GM23338 (cell line): ENCODE measurements at regions not wholly inside any gene's neighbourhood (a gene's known extent, or its start where the extent isn't known, plus 50 kb on each side); places are given as distances from the start of the nearest gene placed in this dataset.

Experiments
- ATAC-seq: fragments of 200-7000 bp; cut with Tn5 transposase; 3 replicates; pipeline ENCODE4 v1.9.1; 2020
- DNase-seq: peaks from one replicate; pipeline ENCODE4 v3.0.0-alpha.2; 2015; ENCODE audit warnings: low spot score
- H2AFZ ChIP-seq: fragments of 200-600 bp; sonication (generic); 2 replicates; pipeline ENCODE4 v1.8.0; 2016; ENCODE audit warnings: antibody characterized with exemption, mild to moderate bottlenecking, moderate library complexity
- H3F3A ChIP-seq: fragments of 200-600 bp; sonication (generic); replicated peaks from 2 replicates; pipeline ENCODE4 v1.8.0; 2017; ENCODE audit warnings: antibody characterized with exemption, mixed run types, low read depth
- H3K27ac ChIP-seq: fragments of 200-600 bp; sonication (generic); 2 replicates; pipeline ENCODE4 v1.6.1; 2016; ENCODE audit warnings: low read depth
- H3K27me3 ChIP-seq: fragments of 200-600 bp; sonication (generic); 2 replicates; pipeline ENCODE4 v1.8.0; 2016; ENCODE audit warnings: mild to moderate bottlenecking, mixed run types, moderate library complexity; ENCODE audit not compliant: insufficient read depth
- H3K36me3 ChIP-seq: fragments of 200-600 bp; sonication (generic); 2 replicates; pipeline ENCODE4 v1.8.0; 2016; ENCODE audit warnings: mild to moderate bottlenecking; ENCODE audit not compliant: insufficient read depth
- H3K4me1 ChIP-seq: fragments of 200-600 bp; sonication (generic); 2 replicates; pipeline ENCODE4 v1.8.0; 2016; ENCODE audit warnings: mild to moderate bottlenecking, moderate library complexity; ENCODE audit not compliant: insufficient read depth
- H3K4me2 ChIP-seq: fragments of 200-600 bp; sonication (generic); 2 replicates; pipeline ENCODE4 v1.7.1; 2017; ENCODE audit warnings: mixed run types
- H3K4me3 ChIP-seq: fragments of 200-600 bp; sonication (generic); 2 replicates; pipeline ENCODE4 v1.6.1; 2016; ENCODE audit warnings: mixed run types
- H3K79me2 ChIP-seq: fragments of 200-600 bp; sonication (generic); replicated peaks from 2 replicates; pipeline ENCODE4 v1.8.0; 2017; ENCODE audit warnings: mild to moderate bottlenecking; ENCODE audit not compliant: insufficient read depth
- H3K9me2 ChIP-seq: fragments of 200-600 bp; sonication (generic); 2 replicates; pipeline ENCODE4 v1.8.0; 2017; ENCODE audit not compliant: insufficient read depth
- H4K20me1 ChIP-seq: fragments of 200-600 bp; sonication (generic); replicated peaks from 2 replicates; pipeline ENCODE4 v1.8.0; 2017; ENCODE audit warnings: mild to moderate bottlenecking; ENCODE audit not compliant: insufficient read depth
- H3K27ac Mint-ChIP-seq: 2 replicates; pipeline ENCODE4 v1.8.0; 2020; ENCODE audit warnings: inconsistent platforms, mild to moderate bottlenecking, moderate library complexity, mixed read lengths
- H3K27me3 Mint-ChIP-seq: 3 replicates; pipeline ENCODE4 v1.8.0; 2022; ENCODE audit warnings: low read depth, mild to moderate bottlenecking, moderate library complexity, mixed read lengths, inconsistent platforms; ENCODE audit not compliant: insufficient read depth, poor library complexity
- H3K36me3 Mint-ChIP-seq: 3 replicates; pipeline ENCODE4 v1.8.0; 2021; ENCODE audit warnings: low read depth, mild to moderate bottlenecking, inconsistent platforms, moderate library complexity, mixed read lengths
- H3K4me1 Mint-ChIP-seq: 3 replicates; pipeline ENCODE4 v1.8.0; 2020; ENCODE audit warnings: mild to moderate bottlenecking, inconsistent platforms, mixed read lengths
- H3K4me3 Mint-ChIP-seq: 3 replicates; pipeline ENCODE4 v1.8.0; 2021; ENCODE audit warnings: moderate library complexity, mild to moderate bottlenecking, inconsistent platforms, mixed read lengths
- H3K9me3 Mint-ChIP-seq: 3 replicates; pipeline ENCODE4 v1.8.0; 2020; ENCODE audit warnings: moderate library complexity, mild to moderate bottlenecking, inconsistent platforms, mixed read lengths
- JUNB ChIP-seq: IDR thresholded peaks from one replicate; pipeline ENCODE4 v1.6.1; 2016; ENCODE audit warnings: antibody characterized with exemption; ENCODE audit not compliant: unreplicated experiment
- REST ChIP-seq: IDR thresholded peaks from one replicate; pipeline ENCODE4 v1.6.1; 2018; ENCODE audit warnings: antibody characterized with exemption; ENCODE audit not compliant: unreplicated experiment
- ZNF462 ChIP-seq: fragments of 250-450 bp; sonication (Bioruptor Pico); IDR thresholded peaks from 2 replicates; pipeline ENCODE4 v1.5.0; 2020; ENCODE audit warnings: mild to moderate bottlenecking, moderate library complexity
- TF ChIP-seq, protein P1 (sequence below), 2 experiments: fragments of 200-600 bp in 1 of 2; sonication (generic) in 1 of 2; conservative IDR thresholded peaks; 2 replicates each; pipeline versions ENCODE4 v1.5.1 to v1.6.1; 2016 to 2017; ENCODE audit warnings: antibody characterized with exemption in 2 of 2, low read depth in 2 of 2, mild to moderate bottlenecking in 2 of 2, moderate library complexity in 1 of 2

- Histone ChIP-seq H3K4me2 (no peak overlapping the region), H3K36me3 (no peaks in the 10 kb centered on the region), H2AFZ (no peak overlapping the region), H3K4me1 (no peaks in the 10 kb centered on the region), H3K4me3 (no peak overlapping the region), H3K79me2 (no peaks in the 10 kb centered on the region), H3K27me3 (no peaks in the 10 kb centered on the region), H3K27ac (no peak overlapping the region), H4K20me1 (no peaks in the 10 kb centered on the region), H3F3A (no peaks in the 10 kb centered on the region), H3K9me2 (0 out of 2 replicates have a peak, but pooled peaks cover 5% of the 10 kb centered on the region)
- no peak for TF ChIP-seq JUNB
- TF ChIP-seq, protein P1, sequence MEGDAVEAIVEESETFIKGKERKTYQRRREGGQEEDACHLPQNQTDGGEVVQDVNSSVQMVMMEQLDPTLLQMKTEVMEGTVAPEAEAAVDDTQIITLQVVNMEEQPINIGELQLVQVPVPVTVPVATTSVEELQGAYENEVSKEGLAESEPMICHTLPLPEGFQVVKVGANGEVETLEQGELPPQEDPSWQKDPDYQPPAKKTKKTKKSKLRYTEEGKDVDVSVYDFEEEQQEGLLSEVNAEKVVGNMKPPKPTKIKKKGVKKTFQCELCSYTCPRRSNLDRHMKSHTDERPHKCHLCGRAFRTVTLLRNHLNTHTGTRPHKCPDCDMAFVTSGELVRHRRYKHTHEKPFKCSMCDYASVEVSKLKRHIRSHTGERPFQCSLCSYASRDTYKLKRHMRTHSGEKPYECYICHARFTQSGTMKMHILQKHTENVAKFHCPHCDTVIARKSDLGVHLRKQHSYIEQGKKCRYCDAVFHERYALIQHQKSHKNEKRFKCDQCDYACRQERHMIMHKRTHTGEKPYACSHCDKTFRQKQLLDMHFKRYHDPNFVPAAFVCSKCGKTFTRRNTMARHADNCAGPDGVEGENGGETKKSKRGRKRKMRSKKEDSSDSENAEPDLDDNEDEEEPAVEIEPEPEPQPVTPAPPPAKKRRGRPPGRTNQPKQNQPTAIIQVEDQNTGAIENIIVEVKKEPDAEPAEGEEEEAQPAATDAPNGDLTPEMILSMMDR (conservative IDR thresholded peaks at IDR 0.05; ENCODE audit: low read depth in 2 of 2) = no peak
- TF ChIP-seq ZNF462 = no peak
- TF ChIP-seq REST = no peak
- peaks cover 6% of the 10 kb centered on the region for H3K27me3 Mint-ChIP-seq
- DNase-seq (no peak), ATAC-seq (no peak)
- no peak overlapping the region for H3K4me3 Mint-ChIP-seq
- H3K4me1 Mint-ChIP-seq = 0 out of 3 replicates have a peak, but pooled peaks cover 3% of the 10 kb centered on the region
- no peaks in the 10 kb centered on the region for H3K36me3 Mint-ChIP-seq
- no peaks in the 10 kb centered on the region for H3K9me3 Mint-ChIP-seq
- no peak overlapping the region for H3K27ac Mint-ChIP-seq
Observed at GRCh38 chr11:130560000-130560780, 111.7 kb downstream of the ADAMTS15 start.
